Adrenal gland (tissue), 5 donors: ENCODE measurements at regions not wholly inside any gene's neighbourhood (a gene's known extent, or its start where the extent isn't known, plus 50 kb on each side); places are given as distances from the start of the nearest gene placed in this dataset.

Source experiments
- POLR2A ChIP-seq, 2 donors: fragments of 450-650 bp; IDR thresholded peaks; one replicate each; pipeline ENCODE4 v1.6.1; 2017; ENCODE audit warnings: antibody characterized with exemption in 2 of 2, mild to moderate bottlenecking in 2 of 2, moderate library complexity in 1 of 2
- TF ChIP-seq, protein P1 (sequence below), 6 experiments: fragments of 450-650 bp in 4 of 6; fragments of 200-600 bp in 2 of 6; sonication (generic) in 1 of 6; IDR thresholded peaks; 1 replicate in 5 of 6; 2 replicates in 1 of 6; pipeline versions ENCODE4 v1.5.1 to v1.8.0; 2016 to 2021; ENCODE audit warnings: antibody characterized with exemption in 6 of 6, mild to moderate bottlenecking in 2 of 6, moderate library complexity in 1 of 6
- donor health status: DM: no; HTN: no; CAD: no.

- TF ChIP-seq, protein P1, sequence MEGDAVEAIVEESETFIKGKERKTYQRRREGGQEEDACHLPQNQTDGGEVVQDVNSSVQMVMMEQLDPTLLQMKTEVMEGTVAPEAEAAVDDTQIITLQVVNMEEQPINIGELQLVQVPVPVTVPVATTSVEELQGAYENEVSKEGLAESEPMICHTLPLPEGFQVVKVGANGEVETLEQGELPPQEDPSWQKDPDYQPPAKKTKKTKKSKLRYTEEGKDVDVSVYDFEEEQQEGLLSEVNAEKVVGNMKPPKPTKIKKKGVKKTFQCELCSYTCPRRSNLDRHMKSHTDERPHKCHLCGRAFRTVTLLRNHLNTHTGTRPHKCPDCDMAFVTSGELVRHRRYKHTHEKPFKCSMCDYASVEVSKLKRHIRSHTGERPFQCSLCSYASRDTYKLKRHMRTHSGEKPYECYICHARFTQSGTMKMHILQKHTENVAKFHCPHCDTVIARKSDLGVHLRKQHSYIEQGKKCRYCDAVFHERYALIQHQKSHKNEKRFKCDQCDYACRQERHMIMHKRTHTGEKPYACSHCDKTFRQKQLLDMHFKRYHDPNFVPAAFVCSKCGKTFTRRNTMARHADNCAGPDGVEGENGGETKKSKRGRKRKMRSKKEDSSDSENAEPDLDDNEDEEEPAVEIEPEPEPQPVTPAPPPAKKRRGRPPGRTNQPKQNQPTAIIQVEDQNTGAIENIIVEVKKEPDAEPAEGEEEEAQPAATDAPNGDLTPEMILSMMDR (IDR thresholded peaks at IDR 0.05), result no peak
- no peak for TF ChIP-seq POLR2A (IDR thresholded peaks at IDR 0.05)
Observed at GRCh38 chr2:83851066-83851465, 608.0 kb downstream of the SUCLG1 start.
